ENCODE measurements at regions not wholly inside any gene's neighbourhood (a gene's known extent, or its start where the extent isn't known, plus 50 kb on each side); places are given as distances from the start of the nearest gene placed in this dataset.

DNA sequence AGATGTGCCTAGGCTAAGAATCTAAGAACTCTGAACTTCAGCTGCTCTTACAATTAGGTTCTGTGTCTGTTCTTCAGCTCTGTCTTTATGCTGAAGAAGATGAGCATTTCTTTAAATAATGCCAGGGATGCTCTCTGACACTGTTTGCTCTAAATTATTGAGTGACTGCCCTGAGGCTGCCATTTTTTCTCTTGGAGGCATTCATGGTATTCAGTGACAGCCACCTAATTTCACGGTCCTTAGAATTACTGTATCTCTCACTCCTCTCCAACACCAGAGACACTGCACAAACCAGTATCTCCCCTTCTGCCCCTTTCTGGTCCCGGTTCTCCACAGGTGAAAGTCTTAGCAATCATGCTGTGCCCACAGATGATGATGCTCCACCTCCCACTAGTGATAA is 123.6 kb upstream of the MPHOSPH6 start:
- H2AK5ac ChIP-seq (ENCODE audit: low read depth, low read length): no peak overlapping the region
- H3K4me1 ChIP-seq (replicated peaks in 1 of 4; ENCODE audit: control insufficient read depth in 3 of 4, insufficient read depth in 4 of 4, low read length in 3 of 4): no peaks in the 10 kb centered on the region
- H3K9me3 ChIP-seq (ENCODE audit: insufficient read depth in 2 of 2, low read depth in 1 of 2, low read length in 1 of 2): no peaks in the 10 kb centered on the region
- no peaks in the 10 kb centered on the region for H3K27me3 ChIP-seq (replicated peaks in 1 of 4; ENCODE audit: control insufficient read depth in 3 of 4, extremely low read depth in 1 of 4, insufficient read depth in 3 of 4, low read length in 3 of 4)
- no peaks in the 10 kb centered on the region for H3K23me2 ChIP-seq (ENCODE audit: low read depth, low read length)
- H3K14ac ChIP-seq (ENCODE audit: insufficient read length): no peak overlapping the region
- H4K91ac ChIP-seq (replicated peaks; ENCODE audit: insufficient read length, low read length): no peak overlapping the region
- no peak overlapping the region for H3K18ac ChIP-seq (ENCODE audit: extremely low read depth, low read length)
- H3K4me3 ChIP-seq (ENCODE audit: extremely low read depth in 1 of 4, insufficient read depth in 2 of 4, low read depth in 3 of 4, low read length in 4 of 4): no peak overlapping the region
- H3K4ac ChIP-seq (replicated peaks; ENCODE audit: insufficient read length, low read depth, low read length): no peak overlapping the region
- no peaks in the 10 kb centered on the region for H3K36me3 ChIP-seq (ENCODE audit: control insufficient read depth in 2 of 4, insufficient read depth in 4 of 4, low read length in 3 of 4)
- H3K9ac ChIP-seq (replicated peaks in 1 of 4; ENCODE audit: extremely low read depth in 1 of 4, low read depth in 3 of 4, low read length in 3 of 4): no peak overlapping the region
- no peak overlapping the region for H3K23ac ChIP-seq (ENCODE audit: insufficient read length)
- H2BK12ac ChIP-seq (ENCODE audit: low read depth, low read length): no peak overlapping the region
- DNase-seq (ENCODE audit: low read depth in 1 of 2, low spot score in 2 of 2): no peak
- H2AFZ ChIP-seq (ENCODE audit: low read length): no peak overlapping the region
- ChIA-PET CTCF (ENCODE audit: partially characterized antibody) (interaction anchor here (1.3 kb wide), 1 partner anchor 50 kb away, joined by 4 read pairs; no protein-coding TSS in a partner anchor), POLR2A (ENCODE audit: partially characterized antibody) (no interaction called here)
- FAIRE-seq: no peak
- no peak overlapping the region for H2BK5ac ChIP-seq (ENCODE audit: low read depth, low read length)
- no peaks in the 10 kb centered on the region for H3K79me1 ChIP-seq (ENCODE audit: low read depth, low read length)
- H4K20me1 ChIP-seq (replicated peaks in 1 of 2; ENCODE audit: control insufficient read depth in 1 of 2, insufficient read depth in 2 of 2, low read length in 2 of 2): no peaks in the 10 kb centered on the region
- H3K27ac ChIP-seq (ENCODE audit: low read depth, low read length): no peak overlapping the region
- no peak overlapping the region for H4K5ac ChIP-seq (ENCODE audit: insufficient read length, low read depth, low read length)
- no peak overlapping the region for H4K8ac ChIP-seq (ENCODE audit: extremely low read depth, insufficient read depth, low read length)
- no peaks in the 10 kb centered on the region for H3K79me2 ChIP-seq (ENCODE audit: control insufficient read depth in 1 of 2, insufficient read depth in 2 of 2, low read length in 2 of 2)
- WGBS, 2 experiments (ENCODE audit: extremely low coverage in 1 of 2, insufficient coverage in 1 of 2, insufficient read length in 1 of 2, insufficient replicate concordance in 2 of 2, low coverage in 1 of 2, low lambda C conversion rate in 2 of 2, missing lambda C conversion rate in 1 of 2): 94% methylated on average over 2 of the region's 2 CpGs; no CpG with 5 or more reads in 1 of the 2 experiments
- H2BK120ac ChIP-seq (replicated peaks; ENCODE audit: low read depth, low read length): no peak overlapping the region
- no peak overlapping the region for H3K4me2 ChIP-seq (ENCODE audit: insufficient read depth in 1 of 2, low read depth in 2 of 2, low read length in 2 of 2)
- no peak overlapping the region for H2BK20ac ChIP-seq (ENCODE audit: low read length)
- no peak overlapping the region for H2BK15ac ChIP-seq (ENCODE audit: low read length)
- no peak overlapping the region for H3K56ac ChIP-seq (replicated peaks; ENCODE audit: insufficient read length, low read depth, low read length)
- TF ChIP-seq ATF2 (IDR thresholded peaks at IDR 0.05; ENCODE audit: low read length) (no peak), EP300 (IDR thresholded peaks at IDR 0.05; ENCODE audit: borderline replicate concordance in 1 of 2, low read depth in 2 of 2, low read length in 2 of 2) (no peak), RAD21 (IDR thresholded peaks at IDR 0.05 in 1 of 2, conservative IDR thresholded peaks at IDR 0.05 in 1 of 2; ENCODE audit: low read depth in 2 of 2, low read length in 2 of 2) (no peak), ATF3 (IDR thresholded peaks at IDR 0.05; ENCODE audit: insufficient read depth, low read depth, low read length) (no peak), CTBP2 (IDR thresholded peaks at IDR 0.05; ENCODE audit: borderline replicate concordance, insufficient read depth, insufficient read length, low read length) (no peak), GABPA (IDR thresholded peaks at IDR 0.05; ENCODE audit: borderline replicate concordance, insufficient read depth, low read length) (no peak), CBX8 (IDR thresholded peaks at IDR 0.05; ENCODE audit: borderline replicate concordance, low read depth, low read length) (no peak), EZH2 (IDR thresholded peaks at IDR 0.05; ENCODE audit: low read depth, low read length, severe bottlenecking) (no peak), RFX5 (IDR thresholded peaks at IDR 0.05; ENCODE audit: borderline replicate concordance, low read depth, low read length) (no peak), SP2 (IDR thresholded peaks at IDR 0.05; ENCODE audit: low read length) (no peak), TAF7 (optimal IDR thresholded peaks at IDR 0.05; ENCODE audit: borderline replicate concordance, low read depth, low read length) (no peak)

Data from H1 (cell line).